OCI-LY3 (cell line): ENCODE measurements at regions not wholly inside any gene's neighbourhood (a gene's known extent, or its start where the extent isn't known, plus 50 kb on each side); places are given as distances from the start of the nearest gene placed in this dataset.
"Not testable (repeated sequence)": the region's sequence is repeated elsewhere in the genome, so short reads cannot be mapped to it uniquely, and the experiment has no call there.

Experiments
- H2AFZ ChIP-seq: fragments of 200-600, 300-600 bp; shearing (Covaris generic); 2 replicates; pipeline ENCODE4 v1.6.0; 2014; ENCODE audit warnings: antibody characterized with exemption, low read depth, low read length
- H3K27ac ChIP-seq: fragments of 200-600, 300-600 bp; sonication (generic); 2 replicates; pipeline ENCODE4 v1.5.1; 2014; ENCODE audit warnings: mild to moderate bottlenecking, low read length, moderate library complexity, mixed read lengths
- H3K27me3 ChIP-seq: fragments of 200-600, 300-600 bp; sonication (generic); 2 replicates; pipeline ENCODE4 v1.6.1; 2014; ENCODE audit warnings: low read depth, low read length, mixed read lengths
- H3K36me3 ChIP-seq: fragments of 200-600, 300-600 bp; sonication (generic); replicated peaks from 2 replicates; pipeline ENCODE3; 2014; ENCODE audit warnings: low read depth, low read length, mixed read lengths
- H3K4me1 ChIP-seq: fragments of 300-600, 200-600 bp; sonication (generic); 2 replicates; pipeline ENCODE4 v1.6.1; 2014; ENCODE audit warnings: low read length, mixed read lengths
- H3K4me2 ChIP-seq: fragments of 200-600, 300-600 bp; sonication (generic); 2 replicates; pipeline ENCODE4 v1.6.1; 2014; ENCODE audit warnings: low read length, mixed read lengths
- H3K4me3 ChIP-seq: fragments of 300-600, 200-600 bp; sonication (generic); 2 replicates; pipeline ENCODE4 v1.5.1; 2014; ENCODE audit warnings: antibody characterized with exemption, mild to moderate bottlenecking, low read length, moderate library complexity
- H3K79me2 ChIP-seq: fragments of 300-600, 200-600 bp; shearing (Covaris generic); 2 replicates; pipeline ENCODE4 v1.6.1; 2014; ENCODE audit warnings: mild to moderate bottlenecking, low read length, mixed read lengths
- H3K9ac ChIP-seq: fragments of 300-600, 200-600 bp; shearing (Covaris generic); 2 replicates; pipeline ENCODE4 v1.6.0; 2014; ENCODE audit warnings: mild to moderate bottlenecking, low read length, moderate library complexity
- H3K9me3 ChIP-seq: fragments of 200-600, 300-600 bp; shearing (Covaris generic); 2 replicates; pipeline ENCODE4 v1.6.1; 2014; ENCODE audit warnings: low read length, mixed read lengths; ENCODE audit not compliant: insufficient read depth
- H4K20me1 ChIP-seq: fragments of 200-600, 300-600 bp; sonication (generic); 2 replicates; pipeline ENCODE4 v1.6.1; 2016; ENCODE audit warnings: low read length, mixed read lengths; ENCODE audit not compliant: insufficient read depth
- CTCF ChIP-seq: fragments of 200-600, 300-600 bp; sonication (generic); IDR thresholded peaks from 2 replicates; pipeline ENCODE4 v1.5.1; 2014; ENCODE audit warnings: antibody characterized with exemption, low read length, low read depth
- EZH2phosphoT487 ChIP-seq: fragments of 200-600 bp; shearing (Covaris generic); IDR thresholded peaks from 2 replicates; pipeline ENCODE4 v1.6.1; 2018; ENCODE audit warnings: antibody characterized with exemption, mixed run types, low read depth

GRCh38 chr17:36690190-36690589, 88.8 kb downstream of the MRM1 start:
- Histone ChIP-seq H3K79me2 (no peaks in the 10 kb centered on the region), H3K9me3 (no peaks in the 10 kb centered on the region), H4K20me1 (no peaks in the 10 kb centered on the region), H3K4me2 (no peak overlapping the region), H3K36me3 (no peaks in the 10 kb centered on the region), H3K9ac (no peak overlapping the region), H3K4me1 (peaks cover 23% of the 10 kb centered on the region), H3K4me3 (no peak overlapping the region), H3K27ac (no peak overlapping the region), H3K27me3 (peaks cover 31% of the 10 kb centered on the region), H2AFZ (no peak overlapping the region)
- TF ChIP-seq CTCF (no peak), EZH2phosphoT487 (no peak)

- Histone ChIP-seq H3K27me3 (peaks cover 31% of the 10 kb centered on the region), H3K4me2 (no peak overlapping the region), H3K4me3 (no peak overlapping the region), H3K27ac (no peak overlapping the region), H3K9me3 (no peaks in the 10 kb centered on the region), H3K4me1 (peaks cover 23% of the 10 kb centered on the region), H3K79me2 (no peaks in the 10 kb centered on the region), H3K36me3 (no peaks in the 10 kb centered on the region), H2AFZ (no peak overlapping the region), H4K20me1 (no peaks in the 10 kb centered on the region), H3K9ac (no peak overlapping the region)
- TF ChIP-seq EZH2phosphoT487 (no peak), CTCF (no peak)
Measured at GRCh38 chr17:36691606-36692005, 90.2 kb downstream of the MRM1 start.

- no peak overlapping the region for H3K4me2 ChIP-seq
- peaks cover 32% of the 10 kb centered on the region for H3K27me3 ChIP-seq
- TF ChIP-seq EZH2phosphoT487 (no peak), CTCF (no peak)
- H3K79me2 ChIP-seq = no peaks in the 10 kb centered on the region
- H3K36me3 ChIP-seq = no peaks in the 10 kb centered on the region
- H4K20me1 ChIP-seq = no peaks in the 10 kb centered on the region
- no peak overlapping the region for H3K27ac ChIP-seq
- H3K4me1 ChIP-seq = peaks cover under 1% of the 10 kb centered on the region; the same call in 1 of the 2 replicates
- no peak overlapping the region for H3K9ac ChIP-seq
- no peak overlapping the region for H2AFZ ChIP-seq
- no peak overlapping the region for H3K4me3 ChIP-seq
- H3K9me3 ChIP-seq = no peaks in the 10 kb centered on the region
Measured at GRCh38 chr17:36695082-36695481, 93.7 kb downstream of the MRM1 start.

- not testable (repeated sequence) for H3K9me3 ChIP-seq, H2AFZ ChIP-seq, H3K9ac ChIP-seq, H3K4me1 ChIP-seq, H3K4me2 ChIP-seq, H3K27ac ChIP-seq, H3K36me3 ChIP-seq, H4K20me1 ChIP-seq, H3K4me3 ChIP-seq, H3K79me2 ChIP-seq
- peaks cover 34% of the 10 kb centered on the region for H3K27me3 ChIP-seq
Measured at GRCh38 chr17:36695710-36696109, 94.3 kb downstream of the MRM1 start.

GRCh38 chr17:36696805-36697204, 95.4 kb downstream of the MRM1 start:
- Histone ChIP-seq H3K4me2 (no peak overlapping the region), H3K4me3 (no peak overlapping the region), H3K9me3 (no peaks in the 10 kb centered on the region), H3K79me2 (no peaks in the 10 kb centered on the region), H4K20me1 (no peaks in the 10 kb centered on the region), H3K27ac (no peak overlapping the region), H3K9ac (no peak overlapping the region), H2AFZ (no peak overlapping the region), H3K27me3 (peaks cover 37% of the 10 kb centered on the region), H3K36me3 (no peaks in the 10 kb centered on the region), H3K4me1 (no peaks in the 10 kb centered on the region)
- TF ChIP-seq CTCF (no peak), EZH2phosphoT487 (no peak)
